ENCODE measurements at regions not wholly inside any gene's neighbourhood (a gene's known extent, or its start where the extent isn't known, plus 50 kb on each side); places are given as distances from the start of the nearest gene placed in this dataset.

DNA sequence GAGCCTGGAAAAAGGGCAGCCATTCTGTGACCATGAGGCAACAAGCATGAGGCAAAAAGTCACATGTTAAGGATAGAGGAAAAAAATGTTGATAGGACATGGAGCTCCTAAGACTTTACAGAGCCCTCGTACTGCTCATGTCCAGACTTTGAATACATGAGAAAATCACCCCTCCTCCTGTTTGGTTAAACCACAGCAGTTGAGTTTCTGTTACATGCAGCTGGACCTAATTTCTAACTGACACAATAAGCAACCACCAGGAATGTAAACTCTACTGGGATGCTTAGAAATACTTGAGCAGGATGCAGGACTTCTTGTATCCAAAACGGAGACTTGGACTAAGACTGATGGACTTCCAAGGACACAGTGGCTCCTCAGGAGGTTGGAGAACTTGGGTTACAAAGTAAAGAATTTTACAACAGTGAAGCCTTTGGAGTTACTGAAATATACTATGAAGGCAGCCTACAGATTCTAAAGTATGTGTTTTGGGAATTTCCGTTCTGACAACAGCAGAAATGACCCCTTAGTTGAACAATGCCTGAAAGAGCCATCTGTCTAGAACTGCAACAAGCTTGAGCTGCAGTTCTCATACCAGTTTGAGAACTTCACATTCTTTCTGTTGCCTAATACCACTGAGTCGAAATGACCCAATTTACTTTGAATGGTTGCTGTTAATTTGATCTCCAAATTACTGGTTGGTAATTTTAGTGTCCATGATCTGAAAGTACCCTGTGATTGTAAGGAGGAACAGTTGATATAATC lies 268.9 kb downstream of the PIK3R1 start (continued):
- TF ChIP-seq POLR2AphosphoS5 (IDR thresholded peaks at IDR 0.05; ENCODE audit: low read depth), result no peak
- no peak for TF ChIP-seq ZNF331 (CRISPR knock-in tag; IDR thresholded peaks at IDR 0.05; ENCODE audit: low read depth)
- no peak for TF ChIP-seq ETS1 (IDR thresholded peaks at IDR 0.05)
- TF ChIP-seq ZNF114 (CRISPR knock-in tag; IDR thresholded peaks at IDR 0.05), result no peak
- TF ChIP-seq EZH2phosphoT487 (IDR thresholded peaks at IDR 0.05; ENCODE audit: unreplicated experiment), result no peak
- no peak for TF ChIP-seq NANOG (IDR thresholded peaks at IDR 0.05; ENCODE audit: borderline replicate concordance)
- TF ChIP-seq CREB1 (CRISPR knock-in tag; IDR thresholded peaks at IDR 0.05; ENCODE audit: low read depth), result no peak
- TF ChIP-seq REST (IDR thresholded peaks at IDR 0.05; ENCODE audit: unreplicated experiment), result no peak
- no peak for TF ChIP-seq JUNB (IDR thresholded peaks at IDR 0.05; ENCODE audit: unreplicated experiment)
- TF ChIP-seq, protein P1, sequence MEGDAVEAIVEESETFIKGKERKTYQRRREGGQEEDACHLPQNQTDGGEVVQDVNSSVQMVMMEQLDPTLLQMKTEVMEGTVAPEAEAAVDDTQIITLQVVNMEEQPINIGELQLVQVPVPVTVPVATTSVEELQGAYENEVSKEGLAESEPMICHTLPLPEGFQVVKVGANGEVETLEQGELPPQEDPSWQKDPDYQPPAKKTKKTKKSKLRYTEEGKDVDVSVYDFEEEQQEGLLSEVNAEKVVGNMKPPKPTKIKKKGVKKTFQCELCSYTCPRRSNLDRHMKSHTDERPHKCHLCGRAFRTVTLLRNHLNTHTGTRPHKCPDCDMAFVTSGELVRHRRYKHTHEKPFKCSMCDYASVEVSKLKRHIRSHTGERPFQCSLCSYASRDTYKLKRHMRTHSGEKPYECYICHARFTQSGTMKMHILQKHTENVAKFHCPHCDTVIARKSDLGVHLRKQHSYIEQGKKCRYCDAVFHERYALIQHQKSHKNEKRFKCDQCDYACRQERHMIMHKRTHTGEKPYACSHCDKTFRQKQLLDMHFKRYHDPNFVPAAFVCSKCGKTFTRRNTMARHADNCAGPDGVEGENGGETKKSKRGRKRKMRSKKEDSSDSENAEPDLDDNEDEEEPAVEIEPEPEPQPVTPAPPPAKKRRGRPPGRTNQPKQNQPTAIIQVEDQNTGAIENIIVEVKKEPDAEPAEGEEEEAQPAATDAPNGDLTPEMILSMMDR (conservative IDR thresholded peaks at IDR 0.05; ENCODE audit: low read depth in 2 of 2), result no peak
- TF ChIP-seq EZH2 (IDR thresholded peaks at IDR 0.05; ENCODE audit: low read depth, unreplicated experiment), result no peak
- no peak for TF ChIP-seq STAT1 (IDR thresholded peaks at IDR 0.05; ENCODE audit: unreplicated experiment)

GRCh38 chr5:68489556-68489955 lies 274.0 kb downstream of the PIK3R1 start:
- no peak overlapping the region for H2AFZ ChIP-seq
- Mint-ChIP-seq H3K4me1 (peaks cover 5% of the 10 kb centered on the region; the same call in 2 of the 3 replicates), H3K36me3 (ENCODE audit: low read depth) (peaks cover 24% of the 10 kb centered on the region; the same call in 2 of the 3 replicates), H3K27ac (no peak overlapping the region), H3K27me3 (ENCODE audit: insufficient read depth, low read depth, poor library complexity) (peaks cover 4% of the 10 kb centered on the region), H3K4me3 (no peak overlapping the region), H3K9me3 (peaks cover 21% of the 10 kb centered on the region; the same call in 2 of the 3 replicates)
- DNase-seq (ENCODE audit: low spot score) (no peak), ATAC-seq (no peak)
- H3K4me2 ChIP-seq, result no peak overlapping the region
- no peaks in the 10 kb centered on the region for H4K20me1 ChIP-seq (replicated peaks; ENCODE audit: insufficient read depth)
- peaks cover 10% of the 10 kb centered on the region; the same call in 1 of the 2 replicates for H3K36me3 ChIP-seq (ENCODE audit: insufficient read depth)
- H3K9me2 ChIP-seq (ENCODE audit: insufficient read depth), result peaks cover 24% of the 10 kb centered on the region
- H3K27me3 ChIP-seq (ENCODE audit: insufficient read depth), result no peaks in the 10 kb centered on the region
- H3K4me1 ChIP-seq (ENCODE audit: insufficient read depth), result peaks cover 6% of the 10 kb centered on the region; the same call in 1 of the 2 replicates
- H3F3A ChIP-seq (replicated peaks; ENCODE audit: low read depth), result no peaks in the 10 kb centered on the region
- TF ChIP-seq EZH2phosphoT487 (IDR thresholded peaks at IDR 0.05; ENCODE audit: unreplicated experiment) (no peak), ZNF114 (CRISPR knock-in tag; IDR thresholded peaks at IDR 0.05) (no peak), EZH2 (IDR thresholded peaks at IDR 0.05; ENCODE audit: low read depth, unreplicated experiment) (no peak), ETS1 (IDR thresholded peaks at IDR 0.05) (no peak), REST (IDR thresholded peaks at IDR 0.05; ENCODE audit: unreplicated experiment) (no peak)
- no peaks in the 10 kb centered on the region for H3K79me2 ChIP-seq (replicated peaks; ENCODE audit: insufficient read depth)
- H3K4me3 ChIP-seq, result no peak overlapping the region
- H3K27ac ChIP-seq (ENCODE audit: low read depth), result no peak overlapping the region

Data from GM23338 (cell line).